ENCODE measurements at regions not wholly inside any gene's neighbourhood (a gene's known extent, or its start where the extent isn't known, plus 50 kb on each side); places are given as distances from the start of the nearest gene placed in this dataset.

DNA sequence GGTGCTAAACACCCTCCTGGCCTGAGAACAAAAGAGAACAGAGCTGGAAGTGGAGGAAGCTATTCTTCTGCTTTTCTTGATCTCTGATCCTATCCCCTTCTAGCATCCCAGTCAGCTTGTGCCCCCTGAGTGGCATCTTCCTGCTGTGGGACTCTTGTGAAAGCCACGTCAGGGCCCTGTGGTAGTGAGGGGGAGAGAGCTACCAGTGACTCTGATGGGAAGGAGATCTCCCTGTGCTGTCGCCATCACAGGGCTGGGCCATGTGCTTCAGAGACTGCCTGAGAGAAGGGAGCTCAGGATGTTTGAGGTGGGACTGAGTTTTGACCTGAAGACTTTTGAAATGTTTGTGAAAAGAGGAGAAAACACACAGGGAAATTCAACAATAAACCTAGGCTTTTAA lies 107.6 kb upstream of the FUT8 start:
- H3K9me3 ChIP-seq (ENCODE audit: low read depth), result no peaks in the 10 kb centered on the region
- TF ChIP-seq, protein P1, sequence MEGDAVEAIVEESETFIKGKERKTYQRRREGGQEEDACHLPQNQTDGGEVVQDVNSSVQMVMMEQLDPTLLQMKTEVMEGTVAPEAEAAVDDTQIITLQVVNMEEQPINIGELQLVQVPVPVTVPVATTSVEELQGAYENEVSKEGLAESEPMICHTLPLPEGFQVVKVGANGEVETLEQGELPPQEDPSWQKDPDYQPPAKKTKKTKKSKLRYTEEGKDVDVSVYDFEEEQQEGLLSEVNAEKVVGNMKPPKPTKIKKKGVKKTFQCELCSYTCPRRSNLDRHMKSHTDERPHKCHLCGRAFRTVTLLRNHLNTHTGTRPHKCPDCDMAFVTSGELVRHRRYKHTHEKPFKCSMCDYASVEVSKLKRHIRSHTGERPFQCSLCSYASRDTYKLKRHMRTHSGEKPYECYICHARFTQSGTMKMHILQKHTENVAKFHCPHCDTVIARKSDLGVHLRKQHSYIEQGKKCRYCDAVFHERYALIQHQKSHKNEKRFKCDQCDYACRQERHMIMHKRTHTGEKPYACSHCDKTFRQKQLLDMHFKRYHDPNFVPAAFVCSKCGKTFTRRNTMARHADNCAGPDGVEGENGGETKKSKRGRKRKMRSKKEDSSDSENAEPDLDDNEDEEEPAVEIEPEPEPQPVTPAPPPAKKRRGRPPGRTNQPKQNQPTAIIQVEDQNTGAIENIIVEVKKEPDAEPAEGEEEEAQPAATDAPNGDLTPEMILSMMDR (IDR thresholded peaks at IDR 0.05; ENCODE audit: low read depth, low read length), result no peak
- no peaks in the 10 kb centered on the region for H3K36me3 ChIP-seq
- H3K27me3 ChIP-seq, result no peaks in the 10 kb centered on the region
- peaks cover 11% of the 10 kb centered on the region for H3K4me1 ChIP-seq (ENCODE audit: low read depth)
- no peak overlapping the region for H3K27ac ChIP-seq
- no peak overlapping the region for H3K4me3 ChIP-seq
- DNase-seq (ENCODE audit: low read depth in 1 of 2, low spot score in 1 of 2), result no peak

DNA sequence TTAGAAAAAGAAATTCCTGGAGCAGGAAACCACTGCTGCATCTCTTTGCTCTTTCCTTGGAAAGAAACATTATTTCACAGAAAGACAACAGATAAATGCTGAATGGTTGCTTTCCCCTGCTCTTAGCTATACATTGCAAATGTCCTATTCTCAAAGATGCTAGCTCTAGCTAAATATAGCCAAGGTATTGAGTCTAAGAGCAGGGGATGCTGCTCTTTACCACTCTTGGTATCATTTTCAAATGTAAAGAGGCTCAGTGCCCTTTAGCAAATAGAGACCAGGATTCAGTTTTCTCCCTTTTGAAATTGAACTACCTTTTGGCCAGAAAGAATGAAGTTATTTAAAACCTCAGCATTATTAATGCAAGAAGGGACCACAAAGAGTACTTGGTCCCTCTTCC lies 104.0 kb upstream of the FUT8 start:
- Histone ChIP-seq H3K9me3 (ENCODE audit: low read depth) (no peaks in the 10 kb centered on the region), H3K36me3 (no peaks in the 10 kb centered on the region), H3K4me3 (no peak overlapping the region), H3K27me3 (no peaks in the 10 kb centered on the region), H3K27ac (no peak overlapping the region), H3K4me1 (ENCODE audit: low read depth) (peaks cover 4% of the 10 kb centered on the region)
- DNase-seq (ENCODE audit: low read depth in 1 of 2, low spot score in 1 of 2), result no peak
- TF ChIP-seq, protein P1 (IDR thresholded peaks at IDR 0.05; ENCODE audit: low read depth, low read length), result no peak

DNA sequence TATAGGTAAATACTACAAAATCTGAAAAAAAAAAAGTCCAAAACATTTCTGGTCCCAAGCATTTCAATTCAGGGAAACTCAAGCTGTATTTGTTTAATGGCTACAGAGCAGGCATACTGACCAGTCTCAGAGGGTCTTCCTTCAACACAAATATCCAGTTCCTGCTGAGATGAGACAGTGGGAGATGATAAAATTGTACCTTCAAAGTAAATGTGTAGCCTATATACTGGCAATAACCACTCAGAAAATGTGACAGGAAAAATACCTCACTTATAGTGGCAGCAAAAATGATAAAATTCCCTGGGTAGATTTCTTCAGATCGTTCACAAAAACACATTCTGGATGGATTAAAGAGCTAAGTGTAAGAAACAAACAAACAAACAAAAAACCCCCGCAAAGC lies 102.0 kb upstream of the FUT8 start:
- H3K27me3 ChIP-seq, result no peaks in the 10 kb centered on the region
- no peak for DNase-seq (ENCODE audit: low read depth in 1 of 2, low spot score in 1 of 2)
- H3K4me1 ChIP-seq (ENCODE audit: low read depth), result peaks cover 4% of the 10 kb centered on the region

DNA sequence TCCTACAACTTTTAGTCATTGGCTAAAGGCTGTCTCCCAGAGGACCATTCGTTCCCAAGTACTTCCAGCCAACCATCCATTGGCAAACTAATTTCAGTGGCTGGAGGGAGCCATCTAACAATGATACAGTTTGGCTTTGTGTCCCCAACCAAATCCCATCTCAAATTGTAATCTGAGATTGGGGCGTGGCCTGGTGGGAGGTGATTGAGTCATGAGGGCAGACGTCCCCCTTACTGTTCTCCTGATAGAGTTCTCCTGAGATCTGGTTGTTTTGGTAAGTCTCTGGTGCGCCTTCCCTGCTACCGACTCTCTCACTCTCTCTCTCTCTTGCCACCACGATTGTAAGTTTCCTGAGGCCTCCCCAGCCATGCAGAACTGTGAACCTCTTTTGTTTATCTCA lies 99.7 kb upstream of the FUT8 start:
- H3K9me3 ChIP-seq (ENCODE audit: low read depth), result no peaks in the 10 kb centered on the region
- H3K4me1 ChIP-seq (ENCODE audit: low read depth), result peaks cover 4% of the 10 kb centered on the region
- no peak for DNase-seq (ENCODE audit: low read depth in 1 of 2, low spot score in 1 of 2)
- H3K4me3 ChIP-seq, result no peak overlapping the region
- TF ChIP-seq, protein P1 (IDR thresholded peaks at IDR 0.05; ENCODE audit: low read depth, low read length), result no peak
- no peak overlapping the region for H3K27ac ChIP-seq
- no peaks in the 10 kb centered on the region for H3K36me3 ChIP-seq
- H3K27me3 ChIP-seq, result no peaks in the 10 kb centered on the region

More for the DNA sequence above, 102.0 kb upstream of the FUT8 start:
- no peaks in the 10 kb centered on the region for H3K9me3 ChIP-seq (ENCODE audit: low read depth)
- no peak overlapping the region for H3K27ac ChIP-seq
- TF ChIP-seq, protein P1 (IDR thresholded peaks at IDR 0.05; ENCODE audit: low read depth, low read length), result no peak
- H3K36me3 ChIP-seq, result no peaks in the 10 kb centered on the region
- H3K4me3 ChIP-seq, result no peak overlapping the region

DNA sequence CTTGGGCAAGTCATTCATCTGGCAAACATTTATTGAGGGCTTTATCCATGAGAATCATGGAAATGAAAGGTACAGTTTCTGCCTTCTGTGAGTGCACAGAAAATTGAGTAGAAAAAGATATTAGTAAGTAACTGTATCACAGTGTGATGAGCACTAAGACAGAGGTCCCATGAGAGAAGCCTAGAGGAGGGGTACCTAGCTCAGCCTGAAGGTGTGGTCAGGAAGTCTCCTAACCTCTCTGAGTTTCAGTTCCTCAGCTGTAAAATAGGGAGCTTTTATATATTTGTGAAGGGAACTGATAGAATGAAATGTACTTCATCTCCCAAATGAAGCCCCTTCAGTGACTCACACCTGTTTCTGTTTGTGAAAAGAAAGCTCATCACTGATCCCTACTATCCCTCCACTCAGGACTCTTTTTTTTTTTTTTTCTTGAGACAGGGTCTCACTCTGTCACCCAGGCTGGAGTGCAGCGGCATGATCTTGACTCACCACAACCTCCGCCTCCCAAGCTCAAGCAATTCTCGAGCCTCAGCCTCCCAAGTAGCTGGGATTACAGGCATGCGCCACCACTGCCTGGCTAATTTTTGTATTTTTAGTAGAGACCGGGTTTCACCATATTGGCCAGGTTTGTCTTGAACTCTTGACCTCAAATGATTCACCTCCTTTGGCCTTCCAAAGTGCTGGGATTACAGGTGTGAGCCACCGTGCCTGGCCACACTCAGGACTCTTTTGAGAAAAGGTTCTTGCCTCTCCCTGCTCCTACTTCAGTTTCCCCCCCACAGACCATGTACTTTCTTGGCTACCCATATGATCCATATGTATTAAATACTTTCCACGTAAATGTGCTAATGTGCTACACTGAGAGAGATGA lies 93.7 kb upstream of the FUT8 start:
- TF ChIP-seq, protein P1 (IDR thresholded peaks at IDR 0.05; ENCODE audit: low read depth, low read length), result no peak
- Histone ChIP-seq H3K4me1 (ENCODE audit: low read depth) (peaks cover 5% of the 10 kb centered on the region), H3K27ac (no peak overlapping the region), H3K27me3 (no peaks in the 10 kb centered on the region), H3K9me3 (ENCODE audit: low read depth) (no peaks in the 10 kb centered on the region), H3K4me3 (no peak overlapping the region), H3K36me3 (no peaks in the 10 kb centered on the region)
- DNase-seq (ENCODE audit: low read depth in 1 of 2, low spot score in 1 of 2), result no peak

Data from cardiac muscle cell (in vitro differentiated cells and primary cell).